NCI-H1105 (cell line): ENCODE measurements at regions not wholly inside any gene's neighbourhood (a gene's known extent, or its start where the extent isn't known, plus 50 kb on each side); places are given as distances from the start of the nearest gene placed in this dataset.

Source experiments
- DNase-seq: peaks from one replicate; lab custom pipeline; 2025; lab: John Stamatoyannopoulos, UW

- no peak for DNase-seq
Observed at GRCh38 chr2:83650161-83650560, 808.9 kb downstream of the SUCLG1 start.

- DNase-seq: no peak
Observed at GRCh38 chr2:83640506-83640905, 818.6 kb downstream of the SUCLG1 start.

- no peak for DNase-seq
Observed at GRCh38 chr2:83633423-83633822, 825.7 kb downstream of the SUCLG1 start.

GRCh38 chr2:83630351-83630750, 828.7 kb downstream of the SUCLG1 start:
- DNase-seq: no peak

DNA sequence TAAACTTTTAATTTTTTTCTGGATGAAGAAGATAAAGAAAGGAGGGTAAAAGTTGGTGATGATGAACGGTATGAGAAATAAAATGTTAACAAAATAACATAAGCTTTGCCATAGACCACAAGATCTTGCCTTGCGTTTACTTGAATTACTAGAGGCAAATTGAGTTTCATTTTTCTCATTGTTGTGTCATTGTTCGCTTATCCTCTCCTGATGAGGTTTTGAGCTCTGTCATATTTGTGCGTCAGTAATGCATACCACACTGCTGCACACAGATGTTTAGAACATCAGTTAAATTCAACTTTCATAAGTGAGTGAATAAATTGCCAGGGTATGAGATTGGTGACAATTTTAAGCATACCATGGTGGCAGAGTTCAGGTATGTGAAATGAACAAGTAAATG, 843.6 kb downstream of the SUCLG1 start:
- no peak for DNase-seq

GRCh38 chr2:83613178-83613577, 845.9 kb downstream of the SUCLG1 start:
- no peak for DNase-seq

DNA sequence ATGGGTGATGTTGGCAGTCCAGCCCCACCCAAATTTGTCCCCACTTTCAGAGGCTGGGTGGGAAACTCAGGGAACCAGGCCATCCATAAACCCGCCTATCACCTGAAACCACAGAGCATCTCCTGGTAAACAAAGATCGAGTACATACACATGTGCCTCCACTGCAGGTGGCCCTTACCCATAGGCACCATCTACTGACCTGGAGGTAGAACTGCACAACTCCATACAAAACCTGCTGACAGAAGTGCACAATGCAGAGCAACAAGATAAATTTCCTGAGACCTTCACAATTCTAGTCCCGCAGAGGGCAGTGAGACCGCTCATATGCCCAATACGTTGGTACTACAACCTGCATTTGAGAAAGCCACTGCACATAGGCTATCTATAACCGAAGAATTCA, 856.3 kb downstream of the SUCLG1 start:
- no peak for DNase-seq

GRCh38 chr2:83596592-83597282, 862.3 kb downstream of the SUCLG1 start:
- DNase-seq: no peak

GRCh38 chr2:83595926-83596325, 863.2 kb downstream of the SUCLG1 start:
- DNase-seq: no peak

- no peak for DNase-seq
Observed at GRCh38 chr2:83595121-83595690, 863.9 kb downstream of the SUCLG1 start.

- DNase-seq: no peak
Observed at GRCh38 chr2:83594241-83595120, 864.6 kb downstream of the SUCLG1 start.

DNA sequence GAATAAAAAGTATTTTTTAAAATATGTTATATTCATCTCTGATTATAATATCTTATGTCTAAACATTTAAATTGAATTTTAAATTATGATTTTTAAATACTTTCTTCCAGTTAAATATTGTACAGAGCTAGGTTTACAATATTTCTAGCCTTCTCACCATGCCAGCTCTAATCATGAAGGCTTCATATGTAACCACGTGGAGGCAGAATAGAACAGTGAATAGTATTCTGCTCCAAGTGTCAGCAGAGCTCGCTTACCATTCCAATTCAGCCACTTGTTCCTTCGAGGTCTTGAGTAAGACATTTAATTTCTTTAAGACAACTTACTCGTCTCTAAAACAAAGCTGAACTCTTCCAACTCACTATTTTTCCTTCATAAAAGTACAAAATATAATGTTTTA, 871.8 kb downstream of the SUCLG1 start:
- no peak for DNase-seq

GRCh38 chr2:83585250-83585649, 873.8 kb downstream of the SUCLG1 start:
- DNase-seq: no peak

DNA sequence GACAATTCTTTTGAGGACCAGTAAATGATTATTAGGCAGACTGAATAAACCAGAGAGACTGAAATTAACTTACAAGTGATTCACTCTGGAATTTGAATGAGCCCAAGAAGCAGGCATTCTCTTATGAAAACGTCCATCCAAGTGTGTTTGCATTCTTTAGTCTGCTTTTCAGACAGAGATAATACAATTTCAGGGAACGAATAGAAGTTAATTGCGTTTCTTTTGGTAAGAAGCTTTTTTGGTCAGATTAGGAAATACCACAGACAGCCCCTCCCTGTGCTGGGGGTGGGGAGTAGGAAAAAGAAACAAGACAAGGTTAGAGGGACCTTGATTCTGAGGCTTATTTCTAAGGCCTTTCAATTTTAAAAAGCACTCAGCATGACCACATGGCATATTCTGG, 874.4 kb downstream of the SUCLG1 start:
- DNase-seq: no peak

DNA sequence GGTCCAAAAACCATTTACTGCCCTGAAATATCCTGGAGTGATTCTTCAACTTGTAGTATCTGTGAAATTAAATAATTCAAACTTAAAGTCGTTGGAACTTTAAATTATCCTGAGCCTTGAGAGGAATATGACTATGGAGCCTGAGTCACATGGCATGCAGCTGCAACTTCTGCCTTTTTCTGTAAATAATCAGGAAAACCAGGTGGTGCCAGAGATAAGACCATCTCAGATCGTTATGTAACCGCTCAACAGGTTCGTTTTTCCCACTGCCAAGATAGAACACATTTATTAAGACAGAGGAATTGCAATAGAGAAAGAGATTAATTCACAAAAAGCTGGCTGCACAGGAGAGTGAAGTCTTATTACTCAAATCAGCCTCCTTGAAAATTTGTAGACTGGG, 876.5 kb downstream of the SUCLG1 start:
- DNase-seq: no peak

DNA sequence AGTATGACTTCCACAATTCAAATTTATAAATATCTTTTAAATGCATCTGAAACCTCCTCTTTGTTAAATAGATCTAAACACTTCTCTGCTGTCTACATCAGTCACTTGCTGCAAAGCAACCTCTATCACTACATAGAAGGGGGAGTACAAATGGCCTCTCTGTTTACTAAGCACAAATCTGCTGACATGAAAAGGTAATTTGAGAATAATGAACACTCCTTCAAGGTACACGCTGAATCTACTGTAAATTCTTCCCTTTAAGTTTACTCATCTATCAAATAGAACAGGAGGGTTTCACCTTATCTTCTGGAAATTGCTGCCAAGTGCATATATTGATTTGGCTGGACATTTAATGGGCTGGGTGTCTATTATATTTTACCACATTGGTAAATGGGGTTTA, 879.6 kb downstream of the SUCLG1 start:
- DNase-seq: no peak

DNA sequence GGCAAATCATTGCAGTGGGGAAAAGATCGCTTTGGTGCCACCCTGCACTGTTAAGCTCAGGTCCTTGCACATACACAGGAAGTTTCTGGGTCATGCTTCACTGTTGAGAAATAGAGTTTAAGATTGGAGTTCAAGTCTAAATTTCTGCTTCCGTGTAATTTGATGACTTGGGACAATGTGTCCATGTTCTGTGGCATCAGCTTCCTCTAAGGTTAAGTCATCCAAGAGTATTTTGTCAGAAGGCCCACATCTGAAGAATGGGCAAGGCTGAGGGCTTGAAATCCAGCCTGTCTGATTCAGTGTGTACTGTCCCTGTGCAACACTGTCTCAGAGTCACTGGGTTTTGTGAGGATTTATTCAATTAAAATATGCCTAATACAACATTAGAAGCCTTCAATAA, 880.7 kb downstream of the SUCLG1 start:
- DNase-seq: no peak

- DNase-seq: no peak
Observed at GRCh38 chr2:83574614-83575013, 884.5 kb downstream of the SUCLG1 start.

- DNase-seq: no peak
Observed at GRCh38 chr2:83573060-83573459, 886.0 kb downstream of the SUCLG1 start.

- DNase-seq: no peak
Observed at GRCh38 chr2:83572400-83572799, 886.7 kb downstream of the SUCLG1 start.

GRCh38 chr2:83567551-83567950, 891.5 kb downstream of the SUCLG1 start:
- no peak for DNase-seq

DNA sequence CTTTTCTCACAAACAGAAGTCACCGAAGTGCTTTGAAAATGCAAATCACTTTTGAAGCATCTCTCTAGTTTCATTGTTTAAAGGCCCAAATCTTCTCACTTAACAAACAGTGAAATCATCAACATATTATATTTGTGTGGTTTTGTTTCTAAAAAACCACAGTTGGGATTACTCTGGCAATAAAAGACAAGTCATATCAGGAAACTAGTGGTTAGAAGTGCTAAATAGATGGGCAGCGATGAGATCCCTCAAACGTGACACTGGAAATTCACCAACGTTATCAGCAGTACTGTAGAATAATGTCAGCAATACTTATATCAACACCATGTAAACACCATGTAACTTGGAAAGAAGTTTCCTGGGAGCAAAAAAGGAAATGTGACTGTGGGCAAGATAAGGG, 893.5 kb downstream of the SUCLG1 start:
- DNase-seq: no peak

DNA sequence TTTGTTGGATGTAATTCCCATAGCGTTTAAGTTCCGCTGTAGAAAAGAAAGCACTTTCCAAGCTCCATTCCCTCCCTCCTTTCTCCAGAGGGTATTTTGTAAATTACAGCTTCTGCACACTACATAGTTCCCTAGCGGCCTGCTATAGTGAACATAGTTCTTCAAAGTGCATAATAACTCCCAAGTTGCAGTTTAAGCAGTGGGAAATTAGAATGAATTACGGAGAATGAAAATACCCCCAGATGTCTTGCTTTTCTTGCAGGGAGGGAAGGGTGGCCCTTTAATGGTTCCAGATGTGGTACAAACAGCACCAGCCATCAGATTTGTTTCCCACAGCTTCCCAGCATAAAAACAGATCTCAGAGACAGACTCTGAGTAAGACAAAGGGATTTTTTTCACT, 893.9 kb downstream of the SUCLG1 start:
- no peak for DNase-seq
